Epithelial cell of esophagus (primary cell): ENCODE measurements at regions not wholly inside any gene's neighbourhood (a gene's known extent, or its start where the extent isn't known, plus 50 kb on each side); places are given as distances from the start of the nearest gene placed in this dataset.

Experiments used
- DNase-seq: peaks from one replicate; pipeline ENCODE4 v3.0.0; 2010; ENCODE audit warnings: low read depth
- H3K4me3 ChIP-seq: 2 replicates; pipeline ENCODE4 v1.5.1; 2011; ENCODE audit warnings: mild to moderate bottlenecking, low read length, control low read depth
- TF ChIP-seq, protein P1 (sequence below): IDR thresholded peaks from 2 replicates; pipeline ENCODE4 v1.5.1; 2011; ENCODE audit warnings: low read depth, mild to moderate bottlenecking, low read length, control low read depth, inconsistent platforms; ENCODE audit not compliant: insufficient read depth; ENCODE audit errors: missing control alignments

DNA sequence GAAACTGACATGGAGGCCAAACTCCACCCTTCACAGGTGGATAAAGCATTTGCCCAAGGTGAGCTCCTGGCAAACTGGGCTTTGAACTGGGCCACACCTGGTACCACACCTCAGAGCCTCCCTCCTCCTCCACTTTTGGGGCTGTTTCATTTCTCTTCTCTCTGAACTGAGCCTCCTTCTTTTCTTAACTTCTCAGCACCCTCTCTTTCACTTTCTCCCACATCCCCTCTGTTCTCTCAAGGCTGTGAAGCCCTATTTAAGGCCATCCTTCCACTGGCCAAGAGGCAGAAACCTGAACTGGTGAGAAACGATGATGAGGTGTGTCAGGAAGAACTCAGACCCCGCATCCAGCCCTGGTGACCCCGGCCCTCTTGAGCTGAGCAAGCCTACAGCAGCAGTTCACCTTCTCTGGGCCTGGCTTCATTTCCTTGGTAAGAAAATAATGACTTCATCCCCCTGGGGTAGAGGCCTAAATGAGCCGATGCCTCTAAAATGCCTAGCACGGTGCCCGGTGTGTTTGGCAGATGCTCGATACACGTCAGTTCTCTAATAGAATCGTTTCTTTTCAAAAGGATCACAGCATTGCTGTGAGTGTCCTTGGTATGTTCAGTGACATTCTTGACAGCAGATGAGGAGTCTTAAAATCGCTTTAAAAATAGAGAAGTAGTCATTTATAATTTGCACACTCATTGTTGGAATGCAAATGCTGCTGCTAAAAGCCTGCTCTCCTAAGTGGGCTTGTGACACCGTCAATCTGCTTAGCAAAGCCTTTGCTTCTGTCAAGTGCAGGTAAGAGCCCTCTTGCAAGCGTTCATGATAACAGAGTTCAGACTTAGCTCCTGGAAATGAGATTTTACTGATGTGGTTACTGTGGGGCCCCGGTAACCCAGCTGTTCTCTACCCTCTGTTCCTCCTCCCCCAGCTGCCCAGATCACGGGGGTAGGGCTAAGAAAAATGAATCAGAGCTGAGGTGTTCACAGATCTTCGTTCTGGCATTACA, 97.7 kb upstream of the ATP2B2 start:
- TF ChIP-seq, protein P1, sequence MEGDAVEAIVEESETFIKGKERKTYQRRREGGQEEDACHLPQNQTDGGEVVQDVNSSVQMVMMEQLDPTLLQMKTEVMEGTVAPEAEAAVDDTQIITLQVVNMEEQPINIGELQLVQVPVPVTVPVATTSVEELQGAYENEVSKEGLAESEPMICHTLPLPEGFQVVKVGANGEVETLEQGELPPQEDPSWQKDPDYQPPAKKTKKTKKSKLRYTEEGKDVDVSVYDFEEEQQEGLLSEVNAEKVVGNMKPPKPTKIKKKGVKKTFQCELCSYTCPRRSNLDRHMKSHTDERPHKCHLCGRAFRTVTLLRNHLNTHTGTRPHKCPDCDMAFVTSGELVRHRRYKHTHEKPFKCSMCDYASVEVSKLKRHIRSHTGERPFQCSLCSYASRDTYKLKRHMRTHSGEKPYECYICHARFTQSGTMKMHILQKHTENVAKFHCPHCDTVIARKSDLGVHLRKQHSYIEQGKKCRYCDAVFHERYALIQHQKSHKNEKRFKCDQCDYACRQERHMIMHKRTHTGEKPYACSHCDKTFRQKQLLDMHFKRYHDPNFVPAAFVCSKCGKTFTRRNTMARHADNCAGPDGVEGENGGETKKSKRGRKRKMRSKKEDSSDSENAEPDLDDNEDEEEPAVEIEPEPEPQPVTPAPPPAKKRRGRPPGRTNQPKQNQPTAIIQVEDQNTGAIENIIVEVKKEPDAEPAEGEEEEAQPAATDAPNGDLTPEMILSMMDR = no peak
- no peak for DNase-seq

DNA sequence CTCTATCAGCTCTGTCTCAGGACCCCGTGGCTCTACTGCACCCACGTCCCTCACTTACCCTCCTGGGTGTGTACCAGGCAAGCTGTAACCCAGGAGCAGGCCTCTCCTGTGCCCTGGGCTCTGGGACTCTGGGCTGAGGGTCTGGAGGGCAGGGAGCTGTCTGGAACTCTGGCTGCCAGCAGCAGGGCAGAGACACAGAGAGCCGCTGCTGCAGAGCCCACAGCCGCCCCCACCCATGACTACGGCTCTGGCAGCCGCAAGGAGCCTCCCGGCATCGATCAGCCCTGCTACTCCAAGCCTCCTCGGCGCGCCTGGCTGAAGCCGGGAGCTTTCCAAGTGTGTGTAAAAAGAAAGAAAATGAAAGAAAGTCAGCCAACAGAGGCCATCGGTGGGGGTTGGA, 103.7 kb upstream of the ATP2B2 start:
- TF ChIP-seq, protein P1 = no peak
- no peak overlapping the region for H3K4me3 ChIP-seq
- no peak for DNase-seq

More for the DNA sequence above, 97.7 kb upstream of the ATP2B2 start:
- H3K4me3 ChIP-seq = no peak overlapping the region

DNA sequence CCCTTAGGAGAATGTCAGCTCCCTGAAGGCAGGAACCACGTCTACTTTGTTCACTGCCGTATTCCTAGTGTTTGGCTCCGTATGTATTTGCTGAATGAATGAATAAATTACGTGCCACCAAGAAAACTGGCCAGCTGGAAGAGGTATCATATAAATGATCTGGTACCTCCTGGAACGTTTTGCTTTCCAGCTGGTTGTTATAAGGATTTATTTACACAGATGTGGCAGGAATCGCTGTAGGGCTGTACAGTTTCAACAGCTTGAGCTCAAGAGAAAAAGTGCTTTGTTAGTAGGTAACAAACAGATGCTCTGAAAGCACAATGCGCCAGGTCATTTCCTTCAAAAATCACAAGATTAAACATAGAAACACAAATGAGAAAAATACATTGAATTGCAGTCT, 108.8 kb upstream of the ATP2B2 start:
- TF ChIP-seq, protein P1 = no peak
- no peak for DNase-seq
- no peak overlapping the region for H3K4me3 ChIP-seq

DNA sequence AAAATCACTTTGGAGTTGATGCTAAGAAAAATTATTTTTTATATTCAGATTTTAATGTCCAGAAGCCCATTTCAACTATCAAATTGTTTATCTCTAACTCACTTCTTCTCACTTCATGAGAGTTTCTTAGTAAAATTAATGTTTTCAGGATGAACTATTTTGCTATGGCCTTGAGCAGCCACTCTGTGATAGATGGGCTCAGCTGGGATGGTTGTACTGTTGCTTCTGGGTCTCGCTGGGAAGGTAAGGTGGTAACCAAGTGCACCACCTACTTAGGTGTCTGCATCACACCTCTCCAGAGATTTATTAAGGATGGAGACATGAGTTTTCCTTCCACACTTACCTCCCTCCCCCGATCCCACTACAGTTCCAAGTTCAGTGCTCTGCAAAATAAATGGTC, 110.3 kb upstream of the ATP2B2 start:
- TF ChIP-seq, protein P1 = no peak
- H3K4me3 ChIP-seq = no peak overlapping the region
- no peak for DNase-seq

DNA sequence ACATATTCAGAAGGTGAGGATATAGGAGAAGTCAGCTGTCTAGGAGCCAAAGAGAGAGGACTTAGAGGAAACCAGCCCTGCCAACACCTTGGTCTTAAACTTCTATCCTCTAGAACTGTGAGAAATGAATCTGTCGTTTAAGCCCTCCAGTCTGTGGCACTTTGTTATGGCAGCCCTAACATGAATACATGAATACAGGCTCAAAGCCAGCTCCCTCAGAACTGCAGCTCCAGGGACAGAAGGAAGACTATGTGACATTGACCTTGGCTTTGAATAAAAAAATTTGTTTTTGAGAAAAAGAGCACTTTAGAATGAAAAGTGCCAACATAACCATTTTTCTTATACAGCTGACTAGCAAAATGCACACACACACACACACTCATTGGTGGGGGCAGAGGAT, 110.9 kb upstream of the ATP2B2 start:
- no peak for DNase-seq
- H3K4me3 ChIP-seq = no peak overlapping the region
- TF ChIP-seq, protein P1 = no peak

DNA sequence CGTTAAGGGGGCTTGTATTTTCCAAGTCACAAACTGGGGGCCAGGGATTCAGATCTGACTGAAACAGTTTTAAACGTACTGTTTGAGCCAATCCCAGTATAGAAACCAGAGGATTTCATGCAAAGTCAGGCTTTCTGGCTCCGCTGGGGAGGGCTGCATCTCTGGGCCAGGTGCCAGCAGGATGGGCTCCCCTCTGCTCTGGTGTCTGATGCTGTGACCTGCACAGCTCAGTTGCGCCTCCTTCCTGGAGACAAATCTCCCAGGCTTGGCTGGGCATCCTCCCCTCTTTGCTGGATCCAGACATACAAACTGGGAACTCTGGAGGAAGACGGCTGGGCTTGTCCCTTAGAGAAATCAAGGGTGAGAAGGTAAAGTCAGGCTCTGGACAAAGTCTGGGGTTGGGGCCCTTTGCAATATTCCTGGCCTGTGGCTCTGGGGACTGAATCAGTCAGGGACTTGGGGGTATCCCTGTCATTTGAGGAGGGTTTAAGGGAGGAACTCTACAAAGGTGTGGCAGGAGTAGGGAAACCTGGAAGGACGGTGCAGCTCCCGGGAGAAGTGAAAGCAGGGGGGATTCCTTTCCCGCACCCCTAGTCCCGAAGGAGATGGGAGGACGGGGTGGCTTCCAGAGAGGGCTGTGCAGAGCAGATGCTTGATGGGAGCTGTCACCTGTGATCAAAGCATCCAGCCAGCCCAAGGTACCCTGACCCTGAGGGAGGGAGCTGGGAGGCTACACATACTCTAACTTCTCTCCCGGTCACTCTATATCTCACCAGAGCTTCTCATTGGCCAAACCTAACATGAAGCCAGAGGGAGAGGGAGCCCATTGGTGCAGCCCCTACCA, 114.8 kb upstream of the ATP2B2 start:
- TF ChIP-seq, protein P1 = no peak
- H3K4me3 ChIP-seq = no peak overlapping the region

More for the DNA sequence above, 114.8 kb upstream of the ATP2B2 start:
- no peak for DNase-seq
